GM18520 (cell line): ENCODE measurements at regions not wholly inside any gene's neighbourhood (a gene's known extent, or its start where the extent isn't known, plus 50 kb on each side); places are given as distances from the start of the nearest gene placed in this dataset.

Experiments
- ATAC-seq: cut with Tn5 transposase; IDR thresholded peaks from one replicate; pipeline ENCODE4 v1.9.1; 2021; ENCODE audit not compliant: unreplicated experiment

GRCh38 chr11:37110385-37110784 lies 512.3 kb upstream of the RAG2 start:
- ATAC-seq = no peak

GRCh38 chr11:37109286-37109585 lies 511.2 kb upstream of the RAG2 start:
- ATAC-seq = no peak

- ATAC-seq = no peak
Observed at GRCh38 chr11:37108436-37109285, 510.6 kb upstream of the RAG2 start.

- ATAC-seq = no peak
Observed at GRCh38 chr11:37107831-37108230, 509.8 kb upstream of the RAG2 start.

- ATAC-seq = no peak
Observed at GRCh38 chr11:37107415-37107814, 509.4 kb upstream of the RAG2 start.

- no peak for ATAC-seq
Observed at GRCh38 chr11:37105427-37105826, 507.4 kb upstream of the RAG2 start.

- ATAC-seq = no peak
Observed at GRCh38 chr11:37104380-37104779, 506.3 kb upstream of the RAG2 start.

- ATAC-seq = no peak
Observed at GRCh38 chr11:37100008-37100407, 502.0 kb upstream of the RAG2 start.

GRCh38 chr11:37092487-37092886 lies 494.5 kb upstream of the RAG2 start:
- ATAC-seq = no peak

GRCh38 chr11:37089439-37089838 lies 491.4 kb upstream of the RAG2 start:
- no peak for ATAC-seq

GRCh38 chr11:37088573-37088910 lies 490.5 kb upstream of the RAG2 start:
- ATAC-seq = no peak

- no peak for ATAC-seq
Observed at GRCh38 chr11:37087650-37088572, 489.9 kb upstream of the RAG2 start.

GRCh38 chr11:37078521-37078920 lies 480.5 kb upstream of the RAG2 start:
- ATAC-seq = no peak

- ATAC-seq = no peak
Observed at GRCh38 chr11:37076866-37077265, 478.8 kb upstream of the RAG2 start.

GRCh38 chr11:37072538-37073055 lies 474.6 kb upstream of the RAG2 start:
- no peak for ATAC-seq

- no peak for ATAC-seq
Observed at GRCh38 chr11:37050311-37050710, 452.3 kb upstream of the RAG2 start.

GRCh38 chr11:37040921-37041320 lies 442.9 kb upstream of the RAG2 start:
- ATAC-seq = no peak

- no peak for ATAC-seq
Observed at GRCh38 chr11:37038911-37039310, 440.9 kb upstream of the RAG2 start.

- no peak for ATAC-seq
Observed at GRCh38 chr11:37026741-37027140, 428.7 kb upstream of the RAG2 start.

- ATAC-seq = no peak
Observed at GRCh38 chr11:37026326-37026725, 428.3 kb upstream of the RAG2 start.

- ATAC-seq = no peak
Observed at GRCh38 chr11:37006563-37006962, 408.5 kb upstream of the RAG2 start.

GRCh38 chr11:37002831-37003230 lies 404.8 kb upstream of the RAG2 start:
- no peak for ATAC-seq
